ENCODE measurements at regions not wholly inside any gene's neighbourhood (a gene's known extent, or its start where the extent isn't known, plus 50 kb on each side); places are given as distances from the start of the nearest gene placed in this dataset.
"Not testable (repeated sequence)": the region's sequence is repeated elsewhere in the genome, so short reads cannot be mapped to it uniquely, and the experiment has no call there.

- peak; percentile 28 for DNase-seq
Observed at GRCh38 chr14:105989566-105990302, 463.4 kb downstream of the TMEM121 start.

- not testable (repeated sequence) for DNase-seq
Observed at GRCh38 chr14:105991677-105992076, 465.3 kb downstream of the TMEM121 start.

GRCh38 chr14:105993814-105994213 lies 467.4 kb downstream of the TMEM121 start:
- peak; percentile 23 for DNase-seq

GRCh38 chr14:105995011-105995710 lies 468.8 kb downstream of the TMEM121 start:
- not testable (repeated sequence) for DNase-seq

- DNase-seq, result not testable (repeated sequence)
Observed at GRCh38 chr14:105998597-105998996, 472.2 kb downstream of the TMEM121 start.

- DNase-seq, result peak; percentile 86
Observed at GRCh38 chr14:105999361-106000028, 473.1 kb downstream of the TMEM121 start.

- peak; percentile 30 for DNase-seq
Observed at GRCh38 chr14:106000029-106000511, 473.7 kb downstream of the TMEM121 start.

GRCh38 chr14:106001277-106001676 lies 474.9 kb downstream of the TMEM121 start:
- DNase-seq, result peak; percentile 51

- no peak for DNase-seq
Observed at GRCh38 chr14:106003351-106003750, 477.0 kb downstream of the TMEM121 start.

- peak; percentile 80 for DNase-seq
Observed at GRCh38 chr14:106004937-106005795, 478.8 kb downstream of the TMEM121 start.

GRCh38 chr14:106006043-106006442 lies 479.7 kb downstream of the TMEM121 start:
- peak; percentile 69 for DNase-seq

- DNase-seq, result not testable (repeated sequence)
Observed at GRCh38 chr14:106006716-106007115, 480.3 kb downstream of the TMEM121 start.

GRCh38 chr14:106010783-106011182 lies 484.4 kb downstream of the TMEM121 start:
- no peak for DNase-seq

GRCh38 chr14:106011631-106012360 lies 485.4 kb downstream of the TMEM121 start:
- peak; percentile 75 for DNase-seq

GRCh38 chr14:106012361-106012725 lies 486.0 kb downstream of the TMEM121 start:
- DNase-seq, result not testable (repeated sequence)

- DNase-seq, result peak; percentile 34
Observed at GRCh38 chr14:106013879-106014376, 487.5 kb downstream of the TMEM121 start.

- not testable (repeated sequence) for DNase-seq
Observed at GRCh38 chr14:106017952-106018351, 491.6 kb downstream of the TMEM121 start.

- DNase-seq, result no peak
Observed at GRCh38 chr14:106021832-106022231, 495.4 kb downstream of the TMEM121 start.

GRCh38 chr14:106022648-106023047 lies 496.3 kb downstream of the TMEM121 start:
- DNase-seq, result not testable (repeated sequence)

- DNase-seq, result no peak
Observed at GRCh38 chr14:106023411-106023810, 497.0 kb downstream of the TMEM121 start.

GRCh38 chr14:106024983-106025604 lies 498.7 kb downstream of the TMEM121 start:
- DNase-seq, result no peak
